Mucosa of descending colon (tissue), 3 donors: ENCODE measurements at regions not wholly inside any gene's neighbourhood (a gene's known extent, or its start where the extent isn't known, plus 50 kb on each side); places are given as distances from the start of the nearest gene placed in this dataset.

Source experiments
- ATAC-seq: fragments of 200-7000 bp; cut with Tn5 transposase; one replicate; pipeline ENCODE4 v1.9.1; 2020; ENCODE audit warnings: mild to moderate bottlenecking, moderate library complexity
- DNase-seq, 3 donors: peaks; one replicate each; pipeline ENCODE4 v3.0.0-alpha.2; 2020
- H3K36me3 ChIP-seq: fragments of 200-600 bp; one replicate; pipeline ENCODE4 v1.8.0; 2021; ENCODE audit warnings: low read depth, mild to moderate bottlenecking
- H3K4me1 ChIP-seq: fragments of 200-600 bp; one replicate; pipeline ENCODE4 v1.8.0; 2021; ENCODE audit warnings: low read depth, mild to moderate bottlenecking
- H3K4me3 ChIP-seq: fragments of 200-600 bp; one replicate; pipeline ENCODE4 v1.8.0; 2021; ENCODE audit warnings: mild to moderate bottlenecking
- H3K9me3 ChIP-seq: fragments of 200-600 bp; one replicate; pipeline ENCODE4 v1.8.0; 2021; ENCODE audit warnings: mild to moderate bottlenecking
- intact Hi-C, 2 donors: fragments of 100-400 bp; cut with DNase I in 1 of 2; cut with micrococcal nuclease in 1 of 2; formaldehyde crosslinking; loops; one replicate each; pipeline versions ENCODE4 v1.11.0 to v1.11.1; 2022; cut with DNase I, micrococcal nuclease
- TF ChIP-seq, protein P1 (sequence below): fragments of 200-600 bp; IDR thresholded peaks from one replicate; pipeline ENCODE4 v1.8.0; 2022; ENCODE audit warnings: antibody characterized with exemption, mild to moderate bottlenecking
- donor health status: DM: no; HTN: no; CAD: no; lungs with moderate emphysema.
- donor health status: DM: no; HTN: no; CAD: no.
- donor health status: DM: no; HTN: yes; CAD: no.

DNA sequence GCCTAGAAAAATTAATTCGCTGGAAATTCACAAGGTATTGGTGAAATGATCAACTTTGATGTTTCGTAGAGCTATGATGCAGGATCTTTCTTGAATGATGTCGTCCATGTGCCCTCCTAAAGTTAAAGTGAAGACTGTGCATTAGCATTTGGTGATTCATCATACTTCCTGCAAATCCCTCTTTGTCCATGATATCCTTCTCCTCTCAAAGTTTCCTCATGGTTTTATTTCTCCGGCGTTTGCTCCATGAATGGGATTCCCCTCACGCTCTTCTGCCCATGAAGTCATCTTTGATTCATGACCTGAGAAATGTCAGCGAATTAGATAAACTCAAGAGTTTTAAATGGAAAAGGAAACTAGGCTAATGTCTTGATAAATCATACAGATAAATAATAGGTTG is 372.7 kb downstream of the PSAT1 start:
- Histone ChIP-seq H3K9me3 (no peaks in the 10 kb centered on the region), H3K4me1 (no peaks in the 10 kb centered on the region), H3K36me3 (no peaks in the 10 kb centered on the region), H3K4me3 (no peak overlapping the region)
- DNase-seq = no peak
- ATAC-seq = no peak
- TF ChIP-seq, protein P1, sequence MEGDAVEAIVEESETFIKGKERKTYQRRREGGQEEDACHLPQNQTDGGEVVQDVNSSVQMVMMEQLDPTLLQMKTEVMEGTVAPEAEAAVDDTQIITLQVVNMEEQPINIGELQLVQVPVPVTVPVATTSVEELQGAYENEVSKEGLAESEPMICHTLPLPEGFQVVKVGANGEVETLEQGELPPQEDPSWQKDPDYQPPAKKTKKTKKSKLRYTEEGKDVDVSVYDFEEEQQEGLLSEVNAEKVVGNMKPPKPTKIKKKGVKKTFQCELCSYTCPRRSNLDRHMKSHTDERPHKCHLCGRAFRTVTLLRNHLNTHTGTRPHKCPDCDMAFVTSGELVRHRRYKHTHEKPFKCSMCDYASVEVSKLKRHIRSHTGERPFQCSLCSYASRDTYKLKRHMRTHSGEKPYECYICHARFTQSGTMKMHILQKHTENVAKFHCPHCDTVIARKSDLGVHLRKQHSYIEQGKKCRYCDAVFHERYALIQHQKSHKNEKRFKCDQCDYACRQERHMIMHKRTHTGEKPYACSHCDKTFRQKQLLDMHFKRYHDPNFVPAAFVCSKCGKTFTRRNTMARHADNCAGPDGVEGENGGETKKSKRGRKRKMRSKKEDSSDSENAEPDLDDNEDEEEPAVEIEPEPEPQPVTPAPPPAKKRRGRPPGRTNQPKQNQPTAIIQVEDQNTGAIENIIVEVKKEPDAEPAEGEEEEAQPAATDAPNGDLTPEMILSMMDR = no peak
- intact Hi-C loops = no loop called here

DNA sequence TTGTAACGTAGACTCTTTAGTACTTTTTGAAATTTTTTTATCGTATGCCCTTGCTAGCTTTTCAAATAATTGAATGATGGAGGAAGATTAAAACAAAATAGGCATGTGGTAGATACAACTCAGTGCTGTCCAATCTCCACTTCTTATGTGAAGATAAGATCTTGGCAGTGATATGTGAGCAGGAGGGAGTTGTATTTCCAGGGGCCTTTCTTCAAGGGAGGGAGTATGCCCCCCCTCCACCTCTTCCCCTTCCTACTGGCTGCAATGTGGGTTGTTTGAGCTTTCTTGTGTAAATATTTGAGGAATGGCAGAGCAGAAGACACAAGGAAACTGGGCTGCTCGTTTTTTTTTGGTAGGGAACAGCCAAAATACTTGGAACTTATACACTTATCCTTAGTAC is 374.9 kb downstream of the PSAT1 start:
- Histone ChIP-seq H3K4me1 (no peaks in the 10 kb centered on the region), H3K36me3 (no peaks in the 10 kb centered on the region), H3K9me3 (no peaks in the 10 kb centered on the region), H3K4me3 (no peak overlapping the region)
- DNase-seq = no peak
- TF ChIP-seq, protein P1 = no peak
- intact Hi-C loops = no loop called here
- ATAC-seq = no peak

- H3K9me3 ChIP-seq = no peaks in the 10 kb centered on the region
- no peaks in the 10 kb centered on the region for H3K4me1 ChIP-seq
- no peak for DNase-seq
- no peak overlapping the region for H3K4me3 ChIP-seq
- no peak for ATAC-seq
- TF ChIP-seq, protein P1 = no peak
- no peaks in the 10 kb centered on the region for H3K36me3 ChIP-seq
- intact Hi-C loops = no loop called here
Measured at GRCh38 chr9:78674874-78675273, 377.9 kb downstream of the PSAT1 start.

DNA sequence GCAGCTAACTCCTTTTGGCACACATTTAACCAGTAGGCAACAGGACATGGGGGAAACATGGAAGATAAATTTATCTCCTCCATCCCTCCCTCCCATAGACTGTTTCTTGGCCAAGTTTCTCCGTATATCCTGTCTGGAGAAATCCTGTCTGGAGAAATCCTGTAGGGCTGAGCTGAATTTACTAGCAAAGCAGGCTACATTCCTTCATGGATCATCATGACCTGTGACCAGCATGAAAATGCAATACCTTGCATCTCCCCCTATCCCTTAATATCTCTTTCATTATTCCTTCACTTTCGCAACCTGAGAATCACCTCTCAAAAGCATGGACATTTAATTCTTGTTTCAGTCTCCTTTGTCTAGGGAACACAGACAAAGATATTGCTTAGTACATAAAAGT is 379.1 kb downstream of the PSAT1 start:
- DNase-seq (no peak), ATAC-seq (no peak)
- Histone ChIP-seq H3K4me1 (no peaks in the 10 kb centered on the region), H3K4me3 (no peak overlapping the region), H3K9me3 (no peaks in the 10 kb centered on the region), H3K36me3 (no peaks in the 10 kb centered on the region)
- intact Hi-C loops = no loop called here
- TF ChIP-seq, protein P1 = no peak

GRCh38 chr9:78676623-78677022 is 379.7 kb downstream of the PSAT1 start:
- H3K9me3 ChIP-seq = no peaks in the 10 kb centered on the region
- ATAC-seq (no peak), DNase-seq (no peak)
- TF ChIP-seq, protein P1 = no peak
- no peak overlapping the region for H3K4me3 ChIP-seq
- H3K4me1 ChIP-seq = no peaks in the 10 kb centered on the region
- intact Hi-C loops = no loop called here
- no peaks in the 10 kb centered on the region for H3K36me3 ChIP-seq

DNA sequence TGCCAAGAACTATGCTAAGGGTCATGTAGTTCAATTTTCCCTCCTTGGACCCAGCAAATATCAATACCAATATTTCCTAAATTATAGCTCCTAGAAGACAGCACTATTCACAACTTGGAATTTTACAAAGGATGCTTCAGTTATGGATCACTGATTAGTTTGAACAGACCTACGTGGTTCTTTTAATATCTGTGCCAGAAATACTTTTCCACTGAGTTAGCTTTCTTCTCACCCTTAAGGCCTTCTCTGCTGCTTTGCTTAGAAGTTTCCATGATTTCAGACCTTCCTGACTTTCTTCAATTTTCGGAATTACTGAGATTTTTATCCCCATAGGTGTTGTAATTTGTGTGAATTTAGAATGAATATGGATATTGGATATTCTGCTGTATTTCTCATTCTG is 380.4 kb downstream of the PSAT1 start:
- Histone ChIP-seq H3K36me3 (no peaks in the 10 kb centered on the region), H3K9me3 (no peaks in the 10 kb centered on the region), H3K4me1 (no peaks in the 10 kb centered on the region), H3K4me3 (no peak overlapping the region)
- intact Hi-C loops = no loop called here
- ATAC-seq = no peak
- no peak for DNase-seq
- TF ChIP-seq, protein P1 = no peak
